ENCODE measurements at regions not wholly inside any gene's neighbourhood (a gene's known extent, or its start where the extent isn't known, plus 50 kb on each side); places are given as distances from the start of the nearest gene placed in this dataset.

GRCh38 chr1:17908945-17909344, 153.8 kb downstream of the ACTL8 start:
- Histone ChIP-seq H3K4me2 (ENCODE audit: low read depth, low read length, poor library complexity, severe bottlenecking) (no peak overlapping the region), H2AFZ (ENCODE audit: low read depth, low read length, severe bottlenecking) (no peak overlapping the region), H3K9me3 (ENCODE audit: insufficient read depth, low read length) (no peaks in the 10 kb centered on the region), H3K4me3 (ENCODE audit: insufficient read depth, low read length, poor library complexity, severe bottlenecking) (no peak overlapping the region), H3K27ac (ENCODE audit: low read depth, low read length) (no peak overlapping the region), H3K9ac (ENCODE audit: low read length) (no peak overlapping the region), H4K20me1 (ENCODE audit: low read depth, low read length) (no peaks in the 10 kb centered on the region), H3K27me3 (ENCODE audit: low read length) (no peaks in the 10 kb centered on the region), H3K36me3 (ENCODE audit: low read length) (no peaks in the 10 kb centered on the region), H3K9me2 (replicated peaks; ENCODE audit: insufficient read depth, low read length) (no peaks in the 10 kb centered on the region), H3F3A (ENCODE audit: insufficient read depth) (no peaks in the 10 kb centered on the region), H3K79me2 (ENCODE audit: insufficient read depth, low read length) (no peaks in the 10 kb centered on the region)
- TF ChIP-seq CTCF (IDR thresholded peaks at IDR 0.05; ENCODE audit: insufficient read depth, low read length, poor library complexity, severe bottlenecking) (no peak), EZH2phosphoT487 (conservative IDR thresholded peaks at IDR 0.05; ENCODE audit: low read length) (no peak)

- Histone ChIP-seq H3K27ac (ENCODE audit: low read depth, low read length) (no peak overlapping the region), H2AFZ (ENCODE audit: low read depth, low read length, severe bottlenecking) (no peak overlapping the region)
Observed at GRCh38 chr1:17909634-17910033, 154.5 kb downstream of the ACTL8 start.

GRCh38 chr1:17911791-17912190, 156.7 kb downstream of the ACTL8 start:
- TF ChIP-seq CTCF (IDR thresholded peaks at IDR 0.05; ENCODE audit: insufficient read depth, low read length, poor library complexity, severe bottlenecking) (no peak), EZH2phosphoT487 (conservative IDR thresholded peaks at IDR 0.05; ENCODE audit: low read length) (no peak)
- H3K4me3 ChIP-seq (ENCODE audit: insufficient read depth, low read length, poor library complexity, severe bottlenecking) = no peak overlapping the region
- no peaks in the 10 kb centered on the region for H3K9me3 ChIP-seq (ENCODE audit: insufficient read depth, low read length)
- no peaks in the 10 kb centered on the region for H3F3A ChIP-seq (ENCODE audit: insufficient read depth)
- H3K27me3 ChIP-seq (ENCODE audit: low read length) = no peaks in the 10 kb centered on the region
- no peaks in the 10 kb centered on the region for H3K79me2 ChIP-seq (ENCODE audit: insufficient read depth, low read length)
- no peak overlapping the region for H3K27ac ChIP-seq (ENCODE audit: low read depth, low read length)
- no peaks in the 10 kb centered on the region for H4K20me1 ChIP-seq (ENCODE audit: low read depth, low read length)
- H3K9ac ChIP-seq (ENCODE audit: low read length) = no peak overlapping the region
- no peaks in the 10 kb centered on the region for H3K9me2 ChIP-seq (replicated peaks; ENCODE audit: insufficient read depth, low read length)
- H2AFZ ChIP-seq (ENCODE audit: low read depth, low read length, severe bottlenecking) = no peak overlapping the region
- H3K4me2 ChIP-seq (ENCODE audit: low read depth, low read length, poor library complexity, severe bottlenecking) = no peak overlapping the region
- no peaks in the 10 kb centered on the region for H3K36me3 ChIP-seq (ENCODE audit: low read length)

More at GRCh38 chr1:17909634-17910033, 154.5 kb downstream of the ACTL8 start:
- Histone ChIP-seq H3K9me3 (ENCODE audit: insufficient read depth, low read length) (no peaks in the 10 kb centered on the region), H3K79me2 (ENCODE audit: insufficient read depth, low read length) (no peaks in the 10 kb centered on the region), H3F3A (ENCODE audit: insufficient read depth) (no peaks in the 10 kb centered on the region), H3K4me3 (ENCODE audit: insufficient read depth, low read length, poor library complexity, severe bottlenecking) (no peak overlapping the region), H3K4me2 (ENCODE audit: low read depth, low read length, poor library complexity, severe bottlenecking) (no peak overlapping the region), H3K9me2 (replicated peaks; ENCODE audit: insufficient read depth, low read length) (no peaks in the 10 kb centered on the region), H3K27me3 (ENCODE audit: low read length) (no peaks in the 10 kb centered on the region), H3K9ac (ENCODE audit: low read length) (no peak overlapping the region), H4K20me1 (ENCODE audit: low read depth, low read length) (no peaks in the 10 kb centered on the region), H3K36me3 (ENCODE audit: low read length) (no peaks in the 10 kb centered on the region)
- TF ChIP-seq CTCF (IDR thresholded peaks at IDR 0.05; ENCODE audit: insufficient read depth, low read length, poor library complexity, severe bottlenecking) (no peak), EZH2phosphoT487 (conservative IDR thresholded peaks at IDR 0.05; ENCODE audit: low read length) (no peak)

All from SU-DHL-6 (cell line).